ENCODE measurements at regions not wholly inside any gene's neighbourhood (a gene's known extent, or its start where the extent isn't known, plus 50 kb on each side); places are given as distances from the start of the nearest gene placed in this dataset.

- no peak for DNase-seq (ENCODE audit: low spot score)
- in situ Hi-C loops (cut with HindIII; ENCODE audit: low sequenced_read_pairs) = no loop called here
Observed at GRCh38 chr13:87867426-87867825, 196.3 kb downstream of the SLITRK5 start.

- in situ Hi-C loops (cut with HindIII; ENCODE audit: low sequenced_read_pairs) = no loop called here
Observed at GRCh38 chr13:87868731-87869130, 197.6 kb downstream of the SLITRK5 start.

DNA sequence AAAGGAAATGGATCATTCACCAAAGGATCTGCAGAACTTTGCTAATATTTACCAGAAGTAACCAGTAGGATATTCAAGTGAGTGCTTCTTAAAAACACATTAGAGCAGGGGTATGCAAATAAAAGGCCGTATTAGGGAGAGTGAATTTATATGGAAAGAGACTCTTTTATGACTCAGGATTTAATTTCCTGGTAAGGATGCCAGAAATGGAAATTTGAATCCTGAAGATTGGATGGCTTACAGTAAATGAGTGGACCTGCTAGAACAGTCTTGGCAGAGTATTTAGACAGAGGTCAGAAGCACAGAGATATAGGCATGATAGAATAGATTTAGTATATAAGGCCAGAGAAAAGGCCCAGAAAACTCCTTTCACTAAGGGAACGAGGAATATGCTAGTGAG is 201.6 kb downstream of the SLITRK5 start:
- DNase-seq (ENCODE audit: low spot score) = no peak
- in situ Hi-C loops (cut with HindIII; ENCODE audit: low sequenced_read_pairs) = no loop called here

More at GRCh38 chr13:87868731-87869130, 197.6 kb downstream of the SLITRK5 start:
- DNase-seq (ENCODE audit: low spot score) = no peak

DNA sequence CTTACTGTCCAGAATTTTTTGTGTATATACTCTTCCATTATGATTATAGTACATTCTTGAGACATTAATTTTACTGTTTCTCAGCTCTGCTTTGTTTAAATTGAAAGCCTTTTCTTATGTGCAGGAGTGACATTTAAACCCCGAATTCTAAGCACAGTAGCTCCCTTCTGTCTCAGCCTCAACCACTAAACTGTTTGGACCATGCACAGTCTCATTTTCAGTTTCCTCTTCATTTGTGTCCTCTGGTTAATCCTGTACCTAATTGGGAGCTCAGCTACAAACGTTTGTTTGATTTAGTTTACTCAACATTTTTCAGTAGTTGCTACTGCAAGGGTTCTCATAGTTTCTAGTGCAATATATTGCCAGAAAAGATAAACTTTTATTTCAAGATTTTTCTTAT is 206.3 kb downstream of the SLITRK5 start:
- no peak for DNase-seq (ENCODE audit: low spot score)
- in situ Hi-C loops (cut with HindIII; ENCODE audit: low sequenced_read_pairs) = no loop called here

GRCh38 chr13:87878706-87879105 is 207.5 kb downstream of the SLITRK5 start:
- in situ Hi-C loops (cut with HindIII; ENCODE audit: low sequenced_read_pairs) = no loop called here
- no peak for DNase-seq (ENCODE audit: low spot score)

DNA sequence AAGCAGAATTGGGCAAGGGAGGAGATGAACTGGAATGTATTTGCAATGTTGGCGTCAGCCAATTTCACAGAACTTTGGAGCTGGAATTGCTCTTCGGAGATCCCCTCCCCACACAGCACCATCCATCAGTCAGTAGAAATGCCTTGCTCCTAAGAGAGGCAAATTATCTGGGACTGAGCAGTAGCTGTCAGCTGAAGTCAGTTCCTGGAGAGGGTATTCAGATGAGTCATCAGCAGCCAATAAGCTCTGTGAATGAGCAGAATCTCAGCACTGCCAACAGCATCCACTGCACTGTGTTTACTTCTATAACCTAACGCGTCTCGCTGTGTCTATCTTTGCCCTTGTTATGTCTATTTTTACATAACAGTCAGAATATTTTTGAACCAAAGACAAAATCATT is 213.7 kb downstream of the SLITRK5 start:
- in situ Hi-C loops (cut with HindIII; ENCODE audit: low sequenced_read_pairs) = no loop called here
- no peak for DNase-seq (ENCODE audit: low spot score)

GRCh38 chr13:87887459-87888123 is 216.4 kb downstream of the SLITRK5 start:
- in situ Hi-C loops (cut with HindIII; ENCODE audit: low sequenced_read_pairs) = no loop called here
- DNase-seq (ENCODE audit: low spot score) = no peak

DNA sequence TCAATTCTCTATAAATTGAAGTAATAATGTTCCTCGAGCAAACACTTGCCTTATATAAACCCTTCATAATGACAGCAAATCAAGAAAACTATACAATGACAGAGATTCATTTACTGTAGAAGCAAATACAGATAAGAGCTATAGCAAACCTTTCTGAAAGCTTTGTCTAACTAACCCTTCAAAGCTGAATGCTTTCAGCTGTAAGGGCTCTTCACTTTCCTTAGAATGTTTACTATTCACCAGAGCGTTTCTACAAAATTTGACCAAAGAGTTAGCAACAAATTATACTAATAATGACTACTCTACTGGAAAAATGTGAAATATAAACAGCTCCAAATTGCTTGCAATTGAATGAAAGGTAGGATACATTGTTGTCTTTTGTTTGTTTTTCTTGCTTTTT is 218.1 kb downstream of the SLITRK5 start:
- no peak for DNase-seq (ENCODE audit: low spot score)
- in situ Hi-C loops (cut with HindIII; ENCODE audit: low sequenced_read_pairs) = no loop called here

GRCh38 chr13:87893186-87893585 is 222.0 kb downstream of the SLITRK5 start:
- in situ Hi-C loops (cut with HindIII; ENCODE audit: low sequenced_read_pairs) = no loop called here
- no peak for DNase-seq (ENCODE audit: low spot score)

DNA sequence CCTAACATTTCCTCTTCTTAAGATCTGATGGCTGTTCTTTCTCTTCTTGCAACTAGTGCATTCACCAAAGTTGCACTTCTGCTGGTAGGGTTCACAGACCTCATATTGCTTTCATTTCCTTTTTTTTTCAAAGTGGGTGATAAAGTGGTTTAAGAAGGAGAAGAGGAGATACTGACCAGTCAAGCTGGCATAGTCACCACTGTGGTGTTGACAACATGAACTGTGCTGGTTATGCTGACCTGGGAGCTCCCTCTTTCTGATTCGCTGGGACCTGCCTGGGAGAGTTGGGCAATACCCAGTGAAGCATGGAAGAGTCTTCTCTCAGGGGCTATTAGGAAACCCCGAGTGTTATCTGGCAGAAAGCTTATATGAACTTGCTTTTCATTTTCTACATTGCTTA is 222.9 kb downstream of the SLITRK5 start:
- in situ Hi-C loops (cut with HindIII; ENCODE audit: low sequenced_read_pairs) = no loop called here
- no peak for DNase-seq (ENCODE audit: low spot score)

GRCh38 chr13:87903553-87903952 is 232.4 kb downstream of the SLITRK5 start:
- in situ Hi-C loops (cut with HindIII; ENCODE audit: low sequenced_read_pairs) = no loop called here

DNA sequence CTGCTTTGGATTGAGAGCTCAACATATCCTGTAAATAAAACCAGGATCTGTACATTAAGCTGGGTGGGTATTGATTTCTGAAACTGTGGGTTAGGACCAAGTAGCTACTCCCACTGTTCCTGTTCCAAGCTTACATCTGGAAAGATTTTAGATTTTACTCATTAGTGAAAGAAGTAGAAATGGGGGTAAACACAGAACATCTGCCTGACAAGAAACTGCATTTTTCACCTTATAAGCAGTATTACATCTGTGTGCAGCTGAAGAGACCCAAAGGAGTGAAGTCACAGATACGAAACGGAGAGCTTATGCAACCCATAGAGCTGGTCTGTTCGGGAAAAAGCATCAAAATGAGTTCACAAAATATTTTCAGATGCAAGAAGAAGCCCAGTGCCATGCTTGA is 235.2 kb downstream of the SLITRK5 start:
- in situ Hi-C loops (cut with HindIII; ENCODE audit: low sequenced_read_pairs) = no loop called here
- DNase-seq (ENCODE audit: low spot score) = no peak

More at GRCh38 chr13:87903553-87903952, 232.4 kb downstream of the SLITRK5 start:
- DNase-seq (ENCODE audit: low spot score) = no peak

DNA sequence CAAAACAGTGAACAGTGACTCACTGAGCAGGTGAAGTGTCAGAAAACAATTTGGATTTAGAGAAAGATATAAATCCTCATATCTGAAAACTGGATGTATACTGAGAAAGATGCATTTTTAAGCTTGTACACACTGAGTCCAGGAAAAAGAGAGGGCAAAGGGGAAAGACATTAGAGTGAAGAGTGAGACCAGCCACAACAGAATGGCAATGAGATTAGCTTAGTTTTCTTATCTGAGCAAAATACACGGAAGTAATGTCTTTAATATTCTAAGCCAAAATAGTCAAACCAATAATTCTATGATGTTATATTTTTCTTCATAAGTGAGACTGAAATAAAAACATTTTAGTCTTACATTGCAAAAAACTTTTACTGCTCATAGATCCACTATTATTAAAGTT is 236.0 kb downstream of the SLITRK5 start:
- no peak for DNase-seq (ENCODE audit: low spot score)
- in situ Hi-C loops (cut with HindIII; ENCODE audit: low sequenced_read_pairs) = no loop called here

DNA sequence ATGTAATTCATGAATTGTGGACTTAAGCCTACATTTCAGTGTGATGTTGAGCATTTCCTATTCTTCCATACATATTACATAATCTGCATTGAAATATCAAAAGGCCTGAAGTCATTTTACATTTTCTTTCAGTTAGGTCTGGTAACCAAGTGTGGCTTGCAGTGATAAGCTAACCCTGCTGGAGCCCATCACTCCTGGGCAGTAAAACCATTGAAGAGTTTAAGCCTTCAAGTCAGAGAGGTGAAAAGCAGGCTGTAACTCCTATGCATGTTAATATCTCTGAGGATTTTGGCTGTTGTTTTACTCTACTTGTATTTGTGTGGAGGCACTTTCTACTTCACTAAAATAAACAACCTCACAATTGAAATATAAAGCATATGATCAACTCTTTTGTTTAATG is 248.8 kb downstream of the SLITRK5 start:
- DNase-seq (ENCODE audit: low spot score) = no peak
- in situ Hi-C loops (cut with HindIII; ENCODE audit: low sequenced_read_pairs) = no loop called here

GRCh38 chr13:87923753-87924152 is 252.6 kb downstream of the SLITRK5 start:
- no peak for DNase-seq (ENCODE audit: low spot score)
- in situ Hi-C loops (cut with HindIII; ENCODE audit: low sequenced_read_pairs) = no loop called here

- DNase-seq (ENCODE audit: low spot score) = no peak
- in situ Hi-C loops (cut with HindIII; ENCODE audit: low sequenced_read_pairs) = no loop called here
Observed at GRCh38 chr13:87925006-87925405, 253.8 kb downstream of the SLITRK5 start.

GRCh38 chr13:87940776-87941175 is 269.6 kb downstream of the SLITRK5 start:
- no peak for DNase-seq (ENCODE audit: low spot score)
- in situ Hi-C loops (cut with HindIII; ENCODE audit: low sequenced_read_pairs) = no loop called here

- DNase-seq (ENCODE audit: low spot score) = no peak
- in situ Hi-C loops (cut with HindIII; ENCODE audit: low sequenced_read_pairs) = no loop called here
Observed at GRCh38 chr13:87941226-87941625, 270.1 kb downstream of the SLITRK5 start.

GRCh38 chr13:87942205-87942604 is 271.0 kb downstream of the SLITRK5 start:
- DNase-seq (ENCODE audit: low spot score) = no peak
- in situ Hi-C loops (cut with HindIII; ENCODE audit: low sequenced_read_pairs) = no loop called here

DNA sequence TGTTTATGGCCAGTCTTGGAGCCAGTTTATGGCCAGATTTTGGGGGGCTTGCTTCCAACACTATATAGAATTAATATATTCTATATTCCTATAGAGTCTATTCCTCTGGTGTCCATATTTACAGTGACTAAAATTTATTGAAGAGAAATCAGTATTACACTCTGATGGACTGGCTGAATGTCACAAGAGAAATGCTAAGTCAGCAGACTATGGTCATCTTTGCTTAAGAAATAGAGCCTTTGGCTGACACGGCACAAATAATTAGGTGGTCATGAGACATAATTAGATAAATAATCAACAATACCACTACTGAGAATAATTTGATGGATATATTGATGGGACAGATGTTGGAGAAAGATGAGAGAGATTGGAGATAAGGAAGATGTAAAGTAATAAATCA is 272.9 kb downstream of the SLITRK5 start:
- in situ Hi-C loops (cut with HindIII; ENCODE audit: low sequenced_read_pairs) = no loop called here
- DNase-seq (ENCODE audit: low spot score) = no peak

GRCh38 chr13:87952377-87952776 is 281.2 kb downstream of the SLITRK5 start:
- in situ Hi-C loops (cut with HindIII; ENCODE audit: low sequenced_read_pairs) = no loop called here
- no peak for DNase-seq (ENCODE audit: low spot score)

DNA sequence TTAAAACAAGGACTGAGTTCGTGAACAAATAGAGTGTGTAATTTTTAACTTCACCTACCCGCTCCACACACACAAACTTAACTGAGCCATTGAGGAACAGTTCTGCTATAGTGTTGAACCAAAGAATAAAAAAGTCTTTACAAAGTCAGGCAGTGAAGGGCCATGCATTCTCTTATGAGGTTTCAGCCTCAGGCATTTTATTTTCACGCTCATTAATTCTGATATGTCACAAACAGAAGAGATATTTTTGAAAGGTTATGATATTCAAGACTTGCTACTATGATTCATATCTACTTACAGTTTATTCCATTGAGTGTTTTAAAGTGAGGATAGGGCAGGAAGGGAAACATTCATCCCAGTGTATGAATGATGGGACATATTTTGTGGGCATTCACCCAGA is 282.2 kb downstream of the SLITRK5 start:
- no peak for DNase-seq (ENCODE audit: low spot score)
- in situ Hi-C loops (cut with HindIII; ENCODE audit: low sequenced_read_pairs) = no loop called here
